HG03139 (cell line): ENCODE measurements at regions not wholly inside any gene's neighbourhood (a gene's known extent, or its start where the extent isn't known, plus 50 kb on each side); places are given as distances from the start of the nearest gene placed in this dataset.

Experiments used
- ATAC-seq: cut with Tn5 transposase; IDR thresholded peaks from one replicate; pipeline ENCODE4 v1.9.1; 2021; ENCODE audit not compliant: unreplicated experiment

DNA sequence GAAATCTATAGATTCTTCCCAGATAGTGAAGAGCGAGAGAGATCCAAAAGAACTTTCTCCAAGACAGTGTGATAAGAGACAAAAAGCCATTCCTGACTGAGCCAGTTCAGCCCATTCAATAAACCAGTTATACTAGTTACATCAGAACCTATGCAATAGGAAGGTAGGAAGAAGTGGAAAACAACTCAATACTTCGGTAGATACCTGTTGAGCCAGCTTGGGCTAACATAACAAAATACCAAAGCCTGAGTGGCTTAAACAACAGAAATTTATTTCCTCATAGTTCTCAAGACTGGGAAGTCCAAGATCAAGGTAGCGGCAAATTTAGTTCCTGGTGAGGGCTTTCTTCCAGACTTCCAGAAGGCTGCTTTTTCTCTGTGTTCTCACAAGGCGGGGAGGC lies 214.5 kb upstream of the GRAMD2B start:
- no peak for ATAC-seq

DNA sequence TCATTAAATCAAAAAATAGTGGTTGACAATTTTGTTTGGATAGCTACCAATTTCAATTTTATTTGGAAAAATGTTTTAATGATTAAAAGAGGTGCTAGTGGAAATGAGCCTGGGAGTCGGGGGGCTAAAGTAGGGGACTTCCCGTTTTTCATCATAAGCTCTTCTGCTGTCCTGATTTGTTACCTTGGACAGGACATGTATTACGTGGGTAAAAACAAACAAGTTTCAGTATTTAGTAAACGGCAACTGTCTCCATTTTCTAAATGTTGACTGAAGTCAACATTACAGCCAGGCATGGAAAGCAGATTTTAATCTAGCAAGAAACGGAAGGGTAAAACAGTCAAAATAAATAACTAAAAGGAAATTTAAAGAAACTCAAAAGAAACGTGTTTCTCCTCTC lies 212.3 kb upstream of the GRAMD2B start:
- ATAC-seq = no peak

DNA sequence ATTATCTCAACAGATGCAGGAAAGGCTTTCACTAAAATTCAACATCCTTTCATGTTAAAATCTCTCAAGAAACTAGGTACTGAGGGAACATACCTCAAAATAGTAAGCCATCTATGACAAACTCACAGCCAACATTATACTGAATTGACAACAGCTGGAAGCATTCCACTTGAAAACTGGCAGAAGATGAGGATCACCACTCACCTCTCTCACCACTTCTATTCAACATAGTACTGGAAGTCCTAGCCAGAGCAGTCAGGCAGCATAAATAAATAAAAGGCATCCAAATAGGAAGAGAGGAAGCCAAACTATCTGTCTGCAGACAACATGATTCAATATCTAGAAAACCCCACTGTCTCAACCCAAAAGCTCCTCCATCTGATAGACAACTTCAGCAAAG lies 203.6 kb upstream of the GRAMD2B start:
- no peak for ATAC-seq

GRCh38 chr5:126220725-126221124 lies 202.5 kb upstream of the GRAMD2B start:
- no peak for ATAC-seq

DNA sequence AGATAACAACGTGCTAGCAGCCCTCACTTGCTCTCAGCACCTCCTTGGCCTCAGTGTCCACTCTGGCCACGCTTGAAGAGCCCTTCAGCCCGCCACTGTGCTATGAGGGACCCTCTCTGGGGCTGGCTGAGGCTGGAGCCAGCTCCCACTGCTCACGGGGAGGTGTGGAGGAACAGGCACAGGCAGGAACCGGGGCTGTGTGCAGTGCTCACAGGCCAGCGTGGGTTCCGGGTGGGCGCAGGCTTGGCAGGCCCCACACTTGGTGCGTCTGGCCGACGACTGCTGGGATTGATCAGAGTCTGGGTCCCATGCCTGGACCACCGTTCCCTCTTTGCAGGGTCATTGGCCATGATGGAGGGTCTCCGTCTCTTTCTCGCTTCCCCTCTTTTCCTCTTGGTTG lies 194.3 kb upstream of the GRAMD2B start:
- no peak for ATAC-seq

DNA sequence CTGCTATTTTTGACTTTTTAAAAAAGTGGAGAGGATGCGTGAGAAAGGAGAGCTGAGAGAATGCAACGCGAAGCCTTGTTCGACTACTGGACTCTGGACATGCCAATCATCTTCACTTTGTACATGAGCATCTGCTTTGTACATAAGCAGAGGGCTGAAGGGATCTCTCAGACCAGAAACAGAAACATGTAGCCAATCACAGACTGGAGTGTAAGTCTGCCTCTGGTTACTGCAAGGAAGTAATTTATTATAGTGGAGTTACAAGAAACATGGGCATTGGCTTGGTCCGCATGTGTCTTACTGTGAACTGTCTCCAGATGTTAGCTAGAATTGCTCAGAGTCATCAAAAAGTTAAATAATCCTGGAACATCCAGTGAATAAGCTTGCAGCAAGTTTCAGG lies 190.0 kb upstream of the GRAMD2B start:
- no peak for ATAC-seq

GRCh38 chr5:126234563-126235195 lies 188.5 kb upstream of the GRAMD2B start:
- ATAC-seq = no peak

DNA sequence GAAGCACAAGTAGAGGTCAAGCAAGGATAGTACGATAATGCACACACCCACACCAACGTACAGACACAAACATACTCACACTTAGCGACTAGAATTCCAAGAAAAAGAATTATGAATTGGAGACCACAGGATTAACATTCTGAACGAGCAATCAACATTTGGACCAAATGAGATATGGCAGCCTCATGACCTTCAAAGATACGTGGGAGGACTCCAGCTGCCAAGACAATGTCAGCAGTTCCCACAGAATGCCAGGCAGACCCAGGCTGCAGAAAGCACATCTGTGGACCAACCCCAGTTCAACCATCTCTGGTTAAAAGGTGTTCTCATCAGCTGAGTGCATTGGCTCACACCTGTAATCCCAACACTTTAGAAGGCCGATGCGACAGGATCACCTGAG lies 187.6 kb upstream of the GRAMD2B start:
- ATAC-seq = no peak

DNA sequence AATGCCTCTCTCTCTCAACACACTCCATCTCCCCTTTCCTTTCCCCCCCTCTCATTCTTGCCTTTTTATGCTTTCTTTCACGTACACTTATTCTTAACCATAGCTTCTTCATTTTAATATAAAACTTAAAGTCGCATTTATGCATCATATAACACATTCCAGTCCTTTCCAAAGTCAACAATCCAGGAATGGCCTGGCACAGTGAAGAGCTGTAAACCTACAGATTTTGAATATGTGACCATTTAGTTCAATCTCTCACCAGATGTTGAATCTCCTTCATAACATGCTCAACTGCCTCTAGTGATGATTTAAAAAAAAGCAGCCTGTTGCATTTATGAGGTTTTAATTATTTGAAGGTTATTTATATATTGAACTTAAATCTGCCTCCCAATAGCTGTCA lies 186.2 kb upstream of the GRAMD2B start:
- no peak for ATAC-seq

DNA sequence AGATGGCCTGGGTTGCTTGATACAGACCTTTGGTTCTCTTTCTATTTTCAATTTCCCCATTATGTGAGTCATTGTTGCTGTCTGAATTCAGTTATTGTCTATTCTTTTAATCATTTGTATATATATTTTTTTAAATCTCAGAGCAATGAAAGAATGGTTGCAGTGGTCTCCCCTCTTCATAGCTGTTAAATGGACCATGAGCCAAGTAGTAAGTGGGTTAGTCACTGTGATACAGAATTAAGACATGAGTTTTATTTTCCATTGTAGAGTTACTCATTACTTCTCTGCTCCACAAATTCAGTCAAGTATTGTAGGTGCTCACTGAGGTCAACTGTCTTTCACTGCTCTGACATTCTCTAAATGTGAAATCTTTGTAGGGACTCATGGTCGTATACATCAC lies 174.6 kb upstream of the GRAMD2B start:
- no peak for ATAC-seq

DNA sequence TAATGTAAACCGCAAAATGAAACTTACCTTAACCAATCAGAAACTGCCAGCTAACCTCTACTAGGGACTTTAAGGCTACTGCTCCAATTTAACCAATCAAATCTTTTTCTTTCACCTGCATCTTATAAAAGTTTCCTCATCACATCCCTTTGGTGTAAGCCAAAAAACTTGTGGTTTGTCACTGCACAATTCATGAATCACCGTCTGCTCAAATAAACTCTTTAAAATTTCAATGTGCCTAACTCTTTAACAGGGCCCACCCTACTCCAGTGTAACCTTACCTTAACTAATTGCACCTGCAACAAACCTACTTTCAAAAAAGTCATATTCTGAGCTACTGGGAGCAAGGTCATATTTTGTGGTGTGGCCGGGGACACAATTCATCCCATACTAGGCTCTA lies 172.2 kb upstream of the GRAMD2B start:
- no peak for ATAC-seq

- no peak for ATAC-seq
These were observed 169.8 kb upstream of the GRAMD2B start for GRCh38 chr5:126253406-126253805.

- ATAC-seq = no peak
These were observed 159.5 kb upstream of the GRAMD2B start for GRCh38 chr5:126263591-126264184.

GRCh38 chr5:126265917-126266316 lies 157.3 kb upstream of the GRAMD2B start:
- ATAC-seq = no peak

DNA sequence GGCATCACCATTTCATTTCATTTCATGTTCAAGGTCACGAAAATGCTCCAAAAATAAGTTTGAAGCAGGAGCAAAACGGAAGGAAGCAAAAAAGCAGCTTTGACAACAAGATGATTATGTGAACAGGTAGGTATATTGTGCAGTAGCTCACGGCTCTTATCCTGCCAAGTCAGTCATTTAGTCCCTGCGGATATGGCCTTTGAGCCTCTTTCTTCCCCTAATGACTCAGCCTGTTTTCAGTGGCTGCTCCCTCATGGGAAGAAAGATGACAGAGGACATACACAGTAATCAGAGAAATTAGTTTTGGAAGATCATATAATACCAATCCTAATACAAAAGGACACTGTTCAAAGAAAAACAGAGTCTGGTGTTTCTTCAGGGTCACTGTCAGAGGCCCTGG lies 155.8 kb upstream of the GRAMD2B start:
- ATAC-seq = no peak

GRCh38 chr5:126268697-126269315 lies 154.4 kb upstream of the GRAMD2B start:
- no peak for ATAC-seq

DNA sequence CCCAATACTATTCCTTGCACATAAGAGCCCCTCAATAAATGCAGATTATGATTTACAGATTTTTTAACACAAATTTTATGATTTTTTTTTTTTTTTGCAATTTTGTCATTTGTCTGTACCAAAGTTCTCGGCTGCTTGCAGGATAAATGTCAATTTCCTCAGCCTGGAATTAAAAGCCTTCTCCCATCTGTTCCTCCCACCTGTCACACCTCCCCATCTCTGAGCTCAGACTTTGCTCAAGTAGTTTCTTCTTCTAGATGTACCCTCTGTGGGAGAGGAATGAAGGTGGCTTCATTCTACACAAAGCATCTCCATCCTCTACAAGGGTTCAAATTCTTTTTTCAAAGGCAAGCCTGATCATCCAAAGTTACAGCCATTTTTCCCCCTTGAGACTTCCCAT lies 153.7 kb upstream of the GRAMD2B start:
- no peak for ATAC-seq

- ATAC-seq = no peak
These were observed 152.1 kb upstream of the GRAMD2B start for GRCh38 chr5:126271141-126271540.

DNA sequence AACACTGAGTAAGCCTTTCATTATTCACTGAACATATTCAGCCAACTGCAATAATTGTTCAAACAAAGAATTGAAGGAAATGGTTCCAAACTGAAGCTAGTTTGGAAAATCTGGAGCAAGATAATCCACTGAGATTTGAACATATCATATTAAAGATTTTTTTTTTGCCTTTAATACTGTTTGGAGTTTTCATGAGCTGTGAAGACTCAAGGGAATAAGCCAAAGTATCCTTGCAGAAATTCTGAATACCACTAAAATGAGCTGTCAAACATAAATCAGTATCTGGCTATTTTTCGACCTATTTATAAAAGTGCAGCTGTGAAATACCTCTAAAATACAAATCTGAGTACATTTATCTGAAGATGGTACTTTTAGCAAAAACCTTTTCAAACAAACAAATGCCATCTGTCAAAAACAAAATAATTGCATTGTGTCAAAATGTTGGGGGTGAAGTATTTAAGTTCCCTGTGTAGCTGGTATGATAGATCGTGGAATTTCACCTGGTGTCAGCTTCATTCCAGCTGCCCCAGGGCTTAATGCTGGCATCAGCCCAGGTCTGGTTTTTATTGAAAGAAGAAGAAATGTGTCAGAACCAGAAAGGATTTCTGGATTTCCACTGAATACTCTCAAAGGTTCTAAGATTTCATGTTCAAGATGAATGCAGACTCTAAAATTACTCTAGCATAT lies 149.0 kb upstream of the GRAMD2B start:
- no peak for ATAC-seq

- ATAC-seq = no peak
These were observed 148.5 kb upstream of the GRAMD2B start for GRCh38 chr5:126274763-126275125.

DNA sequence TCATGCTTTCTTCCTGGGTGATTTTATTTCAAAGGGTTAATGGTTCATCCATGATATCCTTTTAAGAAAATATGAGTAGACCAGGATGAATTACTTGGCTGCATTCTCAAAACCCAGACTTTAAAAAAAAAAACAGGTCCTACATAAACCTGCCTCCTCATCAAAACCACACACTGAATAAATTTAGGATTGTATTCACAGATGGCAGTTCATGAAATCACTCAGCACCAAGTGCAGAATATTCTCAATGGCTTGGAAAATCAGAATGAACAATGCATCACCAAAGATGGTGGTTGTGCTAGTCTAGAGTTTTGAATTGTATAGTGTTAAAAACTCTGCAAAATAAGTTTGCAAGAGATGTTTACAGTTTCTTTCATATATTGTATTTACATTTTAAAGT lies 145.4 kb upstream of the GRAMD2B start:
- ATAC-seq = no peak

GRCh38 chr5:126280343-126280742 lies 142.9 kb upstream of the GRAMD2B start:
- ATAC-seq = no peak
